ENCODE measurements at regions not wholly inside any gene's neighbourhood (a gene's known extent, or its start where the extent isn't known, plus 50 kb on each side); places are given as distances from the start of the nearest gene placed in this dataset.

DNA sequence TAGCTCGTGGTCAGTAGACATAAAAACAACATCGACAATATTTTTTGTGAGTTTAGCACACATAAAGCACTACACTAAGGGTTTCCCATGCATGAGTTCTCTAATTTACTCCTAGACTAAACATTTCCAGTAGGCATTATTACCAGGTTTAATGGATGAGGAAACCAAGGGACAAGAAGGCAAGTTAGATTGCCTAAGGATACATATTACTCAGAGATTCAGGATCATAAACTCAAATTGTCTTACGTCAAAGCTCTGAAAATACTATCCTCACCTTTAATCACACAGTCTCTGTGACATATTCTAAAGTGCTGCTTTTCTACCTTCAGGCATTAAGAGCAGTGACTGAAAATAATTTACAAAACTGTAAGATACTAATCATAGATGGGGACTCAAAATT, 655.3 kb downstream of the SLC16A7 start:
- ATAC-seq (ENCODE audit: low read depth in 2 of 2), result no peak
- Mint-ChIP-seq H3K27me3 (no peaks in the 10 kb centered on the region), H3K4me1 (no peaks in the 10 kb centered on the region), H3K27ac (no peak overlapping the region), H3K4me3 (no peak overlapping the region), H3K9me3 (peaks cover 0 to 6% (median 0%) of the 10 kb centered on the region in 7 donors), H3K36me3 (no peaks in the 10 kb centered on the region)
- H3K9me3 ChIP-seq (ENCODE audit: control insufficient read depth in 2 of 2, low read length in 2 of 2), result no peaks in the 10 kb centered on the region
- no peak for DNase-seq
- H3K4me1 ChIP-seq (ENCODE audit: control insufficient read depth, insufficient read depth, low read length, poor library complexity, severe bottlenecking), result no peaks in the 10 kb centered on the region
- H3K27me3 ChIP-seq (ENCODE audit: control insufficient read depth, insufficient read depth, low read length), result no peaks in the 10 kb centered on the region
- no peak overlapping the region for H3K4me3 ChIP-seq (ENCODE audit: low read depth, low read length)
- no peak overlapping the region for H3K27ac ChIP-seq (ENCODE audit: insufficient read depth, low read length, poor library complexity, severe bottlenecking)
- H3K36me3 ChIP-seq (ENCODE audit: control insufficient read depth, insufficient read depth, low read length), result no peaks in the 10 kb centered on the region

GRCh38 chr12:60252359-60253096, 656.7 kb downstream of the SLC16A7 start:
- no peak for DNase-seq

DNA sequence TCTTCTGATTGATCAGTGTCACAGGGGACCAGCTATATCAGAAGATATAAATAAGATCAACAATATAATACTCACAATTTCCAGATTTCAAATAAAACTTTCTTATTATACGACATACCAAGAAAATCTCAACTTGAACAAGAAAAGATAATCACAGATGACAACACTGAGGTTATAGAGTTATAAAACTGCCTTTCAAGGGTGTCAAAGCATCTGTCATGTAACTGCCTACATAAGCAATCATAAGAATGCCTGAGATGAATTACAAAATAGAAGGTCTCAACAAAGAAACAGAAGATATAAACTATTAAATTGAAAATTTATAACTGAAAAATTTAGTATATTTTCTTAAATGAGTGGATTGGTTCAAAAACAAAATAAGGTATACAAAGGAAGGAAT, 659.2 kb downstream of the SLC16A7 start:
- Mint-ChIP-seq H3K4me3 (no peak overlapping the region), H3K27me3 (no peaks in the 10 kb centered on the region), H3K36me3 (no peaks in the 10 kb centered on the region), H3K27ac (no peak overlapping the region), H3K9me3 (peaks cover 0 to 3% (median 0%) of the 10 kb centered on the region in 7 donors), H3K4me1 (no peaks in the 10 kb centered on the region)
- Histone ChIP-seq H3K4me1 (ENCODE audit: control insufficient read depth, insufficient read depth, low read length, poor library complexity, severe bottlenecking) (no peaks in the 10 kb centered on the region), H3K36me3 (ENCODE audit: control insufficient read depth, insufficient read depth, low read length) (no peaks in the 10 kb centered on the region), H3K27me3 (ENCODE audit: control insufficient read depth, insufficient read depth, low read length) (no peaks in the 10 kb centered on the region), H3K27ac (ENCODE audit: insufficient read depth, low read length, poor library complexity, severe bottlenecking) (no peak overlapping the region), H3K9me3 (ENCODE audit: control insufficient read depth in 2 of 2, low read length in 2 of 2) (no peaks in the 10 kb centered on the region), H3K4me3 (ENCODE audit: low read depth, low read length) (no peak overlapping the region)
- ATAC-seq (ENCODE audit: low read depth in 2 of 2) (no peak), DNase-seq (no peak)

More at GRCh38 chr12:60252359-60253096, 656.7 kb downstream of the SLC16A7 start:
- no peaks in the 10 kb centered on the region for H3K36me3 ChIP-seq (ENCODE audit: control insufficient read depth, insufficient read depth, low read length)
- no peaks in the 10 kb centered on the region for H3K4me1 ChIP-seq (ENCODE audit: control insufficient read depth, insufficient read depth, low read length, poor library complexity, severe bottlenecking)
- Mint-ChIP-seq H3K27me3 (no peaks in the 10 kb centered on the region), H3K36me3 (no peaks in the 10 kb centered on the region), H3K4me3 (no peak overlapping the region), H3K27ac (no peak overlapping the region), H3K9me3 (peaks cover 0 to 6% (median 0%) of the 10 kb centered on the region in 7 donors), H3K4me1 (no peaks in the 10 kb centered on the region)
- H3K27me3 ChIP-seq (ENCODE audit: control insufficient read depth, insufficient read depth, low read length), result no peaks in the 10 kb centered on the region
- H3K27ac ChIP-seq (ENCODE audit: insufficient read depth, low read length, poor library complexity, severe bottlenecking), result no peak overlapping the region
- no peaks in the 10 kb centered on the region for H3K9me3 ChIP-seq (ENCODE audit: control insufficient read depth in 2 of 2, low read length in 2 of 2)
- ATAC-seq (ENCODE audit: low read depth in 2 of 2), result no peak
- H3K4me3 ChIP-seq (ENCODE audit: low read depth, low read length), result no peak overlapping the region

- DNase-seq (no peak), ATAC-seq (ENCODE audit: low read depth in 2 of 2) (no peak)
- Mint-ChIP-seq H3K9me3 (peaks cover 0 to 3% (median 0%) of the 10 kb centered on the region in 7 donors), H3K36me3 (no peaks in the 10 kb centered on the region), H3K27me3 (no peaks in the 10 kb centered on the region), H3K4me3 (no peak overlapping the region), H3K4me1 (no peaks in the 10 kb centered on the region), H3K27ac (no peak overlapping the region)
- Histone ChIP-seq H3K4me3 (ENCODE audit: low read depth, low read length) (no peak overlapping the region), H3K4me1 (ENCODE audit: control insufficient read depth, insufficient read depth, low read length, poor library complexity, severe bottlenecking) (no peaks in the 10 kb centered on the region), H3K9me3 (ENCODE audit: control insufficient read depth in 2 of 2, low read length in 2 of 2) (no peaks in the 10 kb centered on the region), H3K27ac (ENCODE audit: insufficient read depth, low read length, poor library complexity, severe bottlenecking) (no peak overlapping the region), H3K27me3 (ENCODE audit: control insufficient read depth, insufficient read depth, low read length) (no peaks in the 10 kb centered on the region), H3K36me3 (ENCODE audit: control insufficient read depth, insufficient read depth, low read length) (no peaks in the 10 kb centered on the region)
These were observed 661.2 kb downstream of the SLC16A7 start for GRCh38 chr12:60257063-60257462.

DNA sequence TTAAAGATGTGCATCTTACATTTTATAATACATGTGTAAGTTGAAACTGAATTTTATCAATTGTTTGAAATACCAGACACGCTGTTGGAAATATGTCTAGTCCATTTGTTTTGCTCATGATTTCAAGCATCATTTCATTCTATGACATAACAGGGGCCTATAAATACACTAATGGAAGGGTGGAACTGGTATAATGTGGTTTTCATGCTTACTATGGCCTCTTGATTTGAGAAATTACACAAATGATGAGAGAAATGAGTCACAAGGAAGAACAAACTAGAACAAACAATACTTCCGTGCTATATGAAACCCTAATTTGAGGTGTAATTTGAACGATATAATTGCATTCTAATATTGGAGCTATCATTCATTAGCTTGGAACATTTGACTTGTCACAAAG, 663.4 kb downstream of the SLC16A7 start:
- H3K36me3 Mint-ChIP-seq, result no peaks in the 10 kb centered on the region
- no peaks in the 10 kb centered on the region for H3K27me3 Mint-ChIP-seq
- Histone ChIP-seq H3K27me3 (ENCODE audit: control insufficient read depth, insufficient read depth, low read length) (no peaks in the 10 kb centered on the region), H3K4me3 (ENCODE audit: low read depth, low read length) (no peak overlapping the region), H3K4me1 (ENCODE audit: control insufficient read depth, insufficient read depth, low read length, poor library complexity, severe bottlenecking) (no peaks in the 10 kb centered on the region), H3K9me3 (ENCODE audit: control insufficient read depth in 2 of 2, low read length in 2 of 2) (no peaks in the 10 kb centered on the region), H3K27ac (ENCODE audit: insufficient read depth, low read length, poor library complexity, severe bottlenecking) (no peak overlapping the region), H3K36me3 (ENCODE audit: control insufficient read depth, insufficient read depth, low read length) (no peaks in the 10 kb centered on the region)
- H3K9me3 Mint-ChIP-seq, result peaks cover 0 to 2% (median 2%) of the 10 kb centered on the region in 7 donors
- no peaks in the 10 kb centered on the region for H3K4me1 Mint-ChIP-seq
- H3K27ac Mint-ChIP-seq, result no peak overlapping the region
- no peak overlapping the region for H3K4me3 Mint-ChIP-seq
- ATAC-seq (ENCODE audit: low read depth in 2 of 2) (no peak), DNase-seq (no peak)

- Mint-ChIP-seq H3K36me3 (no peaks in the 10 kb centered on the region), H3K27me3 (no peaks in the 10 kb centered on the region), H3K4me3 (no peak overlapping the region), H3K9me3 (peaks cover 0 to 6% (median 0%) of the 10 kb centered on the region in 7 donors), H3K27ac (no peak overlapping the region), H3K4me1 (no peaks in the 10 kb centered on the region)
- ATAC-seq (ENCODE audit: low read depth in 2 of 2) (no peak), DNase-seq (no peak)
- no peaks in the 10 kb centered on the region for H3K27me3 ChIP-seq (ENCODE audit: control insufficient read depth, insufficient read depth, low read length)
- H3K27ac ChIP-seq (ENCODE audit: insufficient read depth, low read length, poor library complexity, severe bottlenecking), result no peak overlapping the region
- H3K36me3 ChIP-seq (ENCODE audit: control insufficient read depth, insufficient read depth, low read length), result no peaks in the 10 kb centered on the region
- H3K9me3 ChIP-seq (ENCODE audit: control insufficient read depth in 2 of 2, low read length in 2 of 2), result no peaks in the 10 kb centered on the region
- H3K4me3 ChIP-seq (ENCODE audit: low read depth, low read length), result no peak overlapping the region
- H3K4me1 ChIP-seq (ENCODE audit: control insufficient read depth, insufficient read depth, low read length, poor library complexity, severe bottlenecking), result no peaks in the 10 kb centered on the region
These were observed 666.5 kb downstream of the SLC16A7 start for GRCh38 chr12:60262378-60262777.

DNA sequence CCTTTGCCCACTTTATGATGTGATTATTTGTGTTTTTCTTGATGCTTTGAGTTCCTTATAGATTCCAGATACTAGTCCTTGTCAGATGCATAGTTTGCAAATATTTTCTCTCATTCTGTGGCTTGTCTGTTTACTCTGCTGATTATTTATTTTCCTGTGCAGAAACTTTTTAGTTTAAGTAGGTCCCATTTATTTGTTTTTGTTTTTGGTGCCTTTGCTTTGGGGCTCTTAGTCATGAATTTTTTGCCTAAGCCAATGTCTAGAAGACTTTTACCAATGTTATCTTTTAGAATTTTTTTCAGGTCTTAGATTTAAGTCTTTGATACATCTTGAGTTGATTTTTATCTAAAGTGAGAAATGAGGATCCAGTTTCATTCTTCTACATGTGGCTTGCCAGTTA, 667.3 kb downstream of the SLC16A7 start:
- no peaks in the 10 kb centered on the region for H3K36me3 Mint-ChIP-seq
- no peak overlapping the region for H3K4me3 ChIP-seq (ENCODE audit: low read depth, low read length)
- H3K27ac Mint-ChIP-seq, result no peak overlapping the region
- no peaks in the 10 kb centered on the region for H3K9me3 ChIP-seq (ENCODE audit: control insufficient read depth in 2 of 2, low read length in 2 of 2)
- DNase-seq (no peak), ATAC-seq (ENCODE audit: low read depth in 2 of 2) (no peak)
- no peak overlapping the region for H3K4me3 Mint-ChIP-seq
- no peak overlapping the region for H3K27ac ChIP-seq (ENCODE audit: insufficient read depth, low read length, poor library complexity, severe bottlenecking)
- H3K4me1 Mint-ChIP-seq, result no peaks in the 10 kb centered on the region
- no peaks in the 10 kb centered on the region for H3K27me3 Mint-ChIP-seq
- no peaks in the 10 kb centered on the region for H3K36me3 ChIP-seq (ENCODE audit: control insufficient read depth, insufficient read depth, low read length)
- peaks cover 0 to 6% (median 0%) of the 10 kb centered on the region in 7 donors for H3K9me3 Mint-ChIP-seq
- H3K4me1 ChIP-seq (ENCODE audit: control insufficient read depth, insufficient read depth, low read length, poor library complexity, severe bottlenecking), result no peaks in the 10 kb centered on the region
- no peaks in the 10 kb centered on the region for H3K27me3 ChIP-seq (ENCODE audit: control insufficient read depth, insufficient read depth, low read length)

GRCh38 chr12:60263836-60264493, 668.1 kb downstream of the SLC16A7 start:
- H3K36me3 Mint-ChIP-seq, result no peaks in the 10 kb centered on the region
- H3K9me3 Mint-ChIP-seq, result peaks cover 0 to 6% (median 0%) of the 10 kb centered on the region in 7 donors
- Histone ChIP-seq H3K36me3 (ENCODE audit: control insufficient read depth, insufficient read depth, low read length) (no peaks in the 10 kb centered on the region), H3K27ac (ENCODE audit: insufficient read depth, low read length, poor library complexity, severe bottlenecking) (no peak overlapping the region), H3K4me1 (ENCODE audit: control insufficient read depth, insufficient read depth, low read length, poor library complexity, severe bottlenecking) (no peaks in the 10 kb centered on the region), H3K9me3 (ENCODE audit: control insufficient read depth in 2 of 2, low read length in 2 of 2) (no peaks in the 10 kb centered on the region), H3K4me3 (ENCODE audit: low read depth, low read length) (no peak overlapping the region), H3K27me3 (ENCODE audit: control insufficient read depth, insufficient read depth, low read length) (no peaks in the 10 kb centered on the region)
- ATAC-seq (ENCODE audit: low read depth in 2 of 2), result no peak
- no peak for DNase-seq
- no peak overlapping the region for H3K4me3 Mint-ChIP-seq
- no peaks in the 10 kb centered on the region for H3K4me1 Mint-ChIP-seq
- H3K27ac Mint-ChIP-seq, result no peak overlapping the region
- H3K27me3 Mint-ChIP-seq, result no peaks in the 10 kb centered on the region
